ENCODE measurements at regions not wholly inside any gene's neighbourhood (a gene's known extent, or its start where the extent isn't known, plus 50 kb on each side); places are given as distances from the start of the nearest gene placed in this dataset.
"Not testable (repeated sequence)": the region's sequence is repeated elsewhere in the genome, so short reads cannot be mapped to it uniquely, and the experiment has no call there.

- H3K4me1 ChIP-seq (ENCODE audit: control insufficient read depth in 1 of 2, insufficient read depth in 2 of 2, low read length in 2 of 2), result peaks cover 6 to 19% of the 10 kb centered on the region in 2 donors
- no peaks in the 10 kb centered on the region for H3K36me3 ChIP-seq (ENCODE audit: control insufficient read depth in 1 of 2, insufficient read depth in 2 of 2, low read length in 2 of 2)
- no peak overlapping the region for H3K27ac ChIP-seq (ENCODE audit: low read depth, low read length)
- H3K27me3 ChIP-seq (ENCODE audit: control insufficient read depth in 1 of 2, insufficient read depth in 2 of 2, low read length in 2 of 2), result no peaks in the 10 kb centered on the region
- H3K9me3 ChIP-seq (ENCODE audit: control insufficient read depth in 1 of 2, low read length in 2 of 2), result no peaks in the 10 kb centered on the region
- H3K9ac ChIP-seq (ENCODE audit: low read depth in 1 of 2, low read length in 2 of 2), result no peak overlapping the region
- H3K4me3 ChIP-seq (ENCODE audit: low read depth in 1 of 2, low read length in 2 of 2), result no peak overlapping the region
Measured at GRCh38 chr1:55526716-55527115, 311.6 kb upstream of the USP24 start.

- no peaks in the 10 kb centered on the region for H3K36me3 ChIP-seq (ENCODE audit: control insufficient read depth in 1 of 2, insufficient read depth in 2 of 2, low read length in 2 of 2)
- H3K9me3 ChIP-seq (ENCODE audit: control insufficient read depth in 1 of 2, low read length in 2 of 2), result no peaks in the 10 kb centered on the region
- H3K4me3 ChIP-seq (ENCODE audit: low read depth in 1 of 2, low read length in 2 of 2), result no peak overlapping the region
- H3K27me3 ChIP-seq (ENCODE audit: control insufficient read depth in 1 of 2, insufficient read depth in 2 of 2, low read length in 2 of 2), result no peaks in the 10 kb centered on the region
- H3K27ac ChIP-seq (ENCODE audit: low read depth, low read length), result no peak overlapping the region
- H3K9ac ChIP-seq (ENCODE audit: low read depth in 1 of 2, low read length in 2 of 2), result no peak overlapping the region
- peaks cover 6 to 19% of the 10 kb centered on the region in 2 donors for H3K4me1 ChIP-seq (ENCODE audit: control insufficient read depth in 1 of 2, insufficient read depth in 2 of 2, low read length in 2 of 2)
Measured at GRCh38 chr1:55524006-55524405, 308.8 kb upstream of the USP24 start.

- Histone ChIP-seq H3K4me1 (ENCODE audit: control insufficient read depth in 1 of 2, insufficient read depth in 2 of 2, low read length in 2 of 2) (peaks cover 6 to 19% of the 10 kb centered on the region in 2 donors), H3K4me3 (ENCODE audit: low read depth in 1 of 2, low read length in 2 of 2) (no peak overlapping the region), H3K9me3 (ENCODE audit: control insufficient read depth in 1 of 2, low read length in 2 of 2) (no peaks in the 10 kb centered on the region), H3K27ac (ENCODE audit: low read depth, low read length) (no peak overlapping the region), H3K27me3 (ENCODE audit: control insufficient read depth in 1 of 2, insufficient read depth in 2 of 2, low read length in 2 of 2) (no peaks in the 10 kb centered on the region), H3K36me3 (ENCODE audit: control insufficient read depth in 1 of 2, insufficient read depth in 2 of 2, low read length in 2 of 2) (no peaks in the 10 kb centered on the region), H3K9ac (ENCODE audit: low read depth in 1 of 2, low read length in 2 of 2) (no peak overlapping the region)
Measured at GRCh38 chr1:55522982-55523381, 307.8 kb upstream of the USP24 start.

GRCh38 chr1:55522353-55522903 is 307.3 kb upstream of the USP24 start:
- Histone ChIP-seq H3K36me3 (ENCODE audit: control insufficient read depth in 1 of 2, insufficient read depth in 2 of 2, low read length in 2 of 2) (no peaks in the 10 kb centered on the region), H3K4me1 (ENCODE audit: control insufficient read depth in 1 of 2, insufficient read depth in 2 of 2, low read length in 2 of 2) (peaks cover 6 to 15% of the 10 kb centered on the region in 2 donors), H3K27ac (ENCODE audit: low read depth, low read length) (no peak overlapping the region), H3K27me3 (ENCODE audit: control insufficient read depth in 1 of 2, insufficient read depth in 2 of 2, low read length in 2 of 2) (no peaks in the 10 kb centered on the region), H3K9ac (ENCODE audit: low read depth in 1 of 2, low read length in 2 of 2) (no peak overlapping the region), H3K9me3 (ENCODE audit: control insufficient read depth in 1 of 2, low read length in 2 of 2) (no peaks in the 10 kb centered on the region), H3K4me3 (ENCODE audit: low read depth in 1 of 2, low read length in 2 of 2) (no peak overlapping the region)

- H3K9ac ChIP-seq (ENCODE audit: low read depth in 1 of 2, low read length in 2 of 2), result no peak overlapping the region
- H3K27ac ChIP-seq (ENCODE audit: low read depth, low read length), result no peak overlapping the region
Measured at GRCh38 chr1:55520861-55521260, 305.7 kb upstream of the USP24 start.

GRCh38 chr1:55519937-55520683 is 304.9 kb upstream of the USP24 start:
- H3K9ac ChIP-seq (ENCODE audit: low read depth in 1 of 2, low read length in 2 of 2), result no peak overlapping the region
- H3K27me3 ChIP-seq (ENCODE audit: control insufficient read depth in 1 of 2, insufficient read depth in 2 of 2, low read length in 2 of 2), result no peaks in the 10 kb centered on the region
- H3K36me3 ChIP-seq (ENCODE audit: control insufficient read depth in 1 of 2, insufficient read depth in 2 of 2, low read length in 2 of 2), result no peaks in the 10 kb centered on the region
- H3K4me3 ChIP-seq (ENCODE audit: low read depth in 1 of 2, low read length in 2 of 2), result no peak overlapping the region
- no peak overlapping the region for H3K27ac ChIP-seq (ENCODE audit: low read depth, low read length)
- no peaks in the 10 kb centered on the region for H3K9me3 ChIP-seq (ENCODE audit: control insufficient read depth in 1 of 2, low read length in 2 of 2)
- H3K4me1 ChIP-seq (ENCODE audit: control insufficient read depth in 1 of 2, insufficient read depth in 2 of 2, low read length in 2 of 2), result peaks cover 6 to 7% of the 10 kb centered on the region in 2 donors

More at GRCh38 chr1:55520861-55521260, 305.7 kb upstream of the USP24 start:
- Histone ChIP-seq H3K9me3 (ENCODE audit: control insufficient read depth in 1 of 2, low read length in 2 of 2) (no peaks in the 10 kb centered on the region), H3K36me3 (ENCODE audit: control insufficient read depth in 1 of 2, insufficient read depth in 2 of 2, low read length in 2 of 2) (no peaks in the 10 kb centered on the region), H3K27me3 (ENCODE audit: control insufficient read depth in 1 of 2, insufficient read depth in 2 of 2, low read length in 2 of 2) (no peaks in the 10 kb centered on the region), H3K4me1 (ENCODE audit: control insufficient read depth in 1 of 2, insufficient read depth in 2 of 2, low read length in 2 of 2) (peaks cover 6 to 7% of the 10 kb centered on the region in 2 donors), H3K4me3 (ENCODE audit: low read depth in 1 of 2, low read length in 2 of 2) (no peak overlapping the region)

GRCh38 chr1:55519276-55519675 is 304.1 kb upstream of the USP24 start:
- Histone ChIP-seq H3K27me3 (ENCODE audit: control insufficient read depth in 1 of 2, insufficient read depth in 2 of 2, low read length in 2 of 2) (no peaks in the 10 kb centered on the region), H3K4me3 (ENCODE audit: low read depth in 1 of 2, low read length in 2 of 2) (no peak overlapping the region), H3K9me3 (ENCODE audit: control insufficient read depth in 1 of 2, low read length in 2 of 2) (no peaks in the 10 kb centered on the region), H3K36me3 (ENCODE audit: control insufficient read depth in 1 of 2, insufficient read depth in 2 of 2, low read length in 2 of 2) (no peaks in the 10 kb centered on the region), H3K9ac (ENCODE audit: low read depth in 1 of 2, low read length in 2 of 2) (no peak overlapping the region), H3K27ac (ENCODE audit: low read depth, low read length) (no peak overlapping the region), H3K4me1 (ENCODE audit: control insufficient read depth in 1 of 2, insufficient read depth in 2 of 2, low read length in 2 of 2) (peaks cover 6 to 7% of the 10 kb centered on the region in 2 donors)

GRCh38 chr1:55517036-55517435 is 301.9 kb upstream of the USP24 start:
- H3K4me1 ChIP-seq (ENCODE audit: control insufficient read depth in 1 of 2, insufficient read depth in 2 of 2, low read length in 2 of 2), result no peaks in the 10 kb centered on the region
- H3K36me3 ChIP-seq (ENCODE audit: control insufficient read depth in 1 of 2, insufficient read depth in 2 of 2, low read length in 2 of 2), result no peaks in the 10 kb centered on the region
- no peaks in the 10 kb centered on the region for H3K9me3 ChIP-seq (ENCODE audit: control insufficient read depth in 1 of 2, low read length in 2 of 2)
- no peak overlapping the region for H3K4me3 ChIP-seq (ENCODE audit: low read depth in 1 of 2, low read length in 2 of 2)
- no peak overlapping the region for H3K27ac ChIP-seq (ENCODE audit: low read depth, low read length)
- H3K9ac ChIP-seq (ENCODE audit: low read depth in 1 of 2, low read length in 2 of 2), result no peak overlapping the region
- H3K27me3 ChIP-seq (ENCODE audit: control insufficient read depth in 1 of 2, insufficient read depth in 2 of 2, low read length in 2 of 2), result no peaks in the 10 kb centered on the region

- H3K36me3 ChIP-seq (ENCODE audit: control insufficient read depth in 1 of 2, insufficient read depth in 2 of 2, low read length in 2 of 2); H3K27ac ChIP-seq (ENCODE audit: low read depth, low read length); H3K27me3 ChIP-seq (ENCODE audit: control insufficient read depth in 1 of 2, insufficient read depth in 2 of 2, low read length in 2 of 2); H3K4me1 ChIP-seq (ENCODE audit: control insufficient read depth in 1 of 2, insufficient read depth in 2 of 2, low read length in 2 of 2); H3K9ac ChIP-seq (ENCODE audit: low read depth in 1 of 2, low read length in 2 of 2); H3K9me3 ChIP-seq (ENCODE audit: control insufficient read depth in 1 of 2, low read length in 2 of 2); H3K4me3 ChIP-seq (ENCODE audit: low read depth in 1 of 2, low read length in 2 of 2): not testable (repeated sequence)
Measured at GRCh38 chr1:55514571-55514970, 299.4 kb upstream of the USP24 start.

- Histone ChIP-seq H3K27ac (ENCODE audit: low read depth, low read length) (no peak overlapping the region), H3K4me3 (ENCODE audit: low read depth in 1 of 2, low read length in 2 of 2) (no peak overlapping the region), H3K27me3 (ENCODE audit: control insufficient read depth in 1 of 2, insufficient read depth in 2 of 2, low read length in 2 of 2) (peaks cover 0 to 3% of the 10 kb centered on the region in 2 donors), H3K9ac (ENCODE audit: low read depth in 1 of 2, low read length in 2 of 2) (no peak overlapping the region), H3K9me3 (ENCODE audit: control insufficient read depth in 1 of 2, low read length in 2 of 2) (no peaks in the 10 kb centered on the region), H3K4me1 (ENCODE audit: control insufficient read depth in 1 of 2, insufficient read depth in 2 of 2, low read length in 2 of 2) (no peaks in the 10 kb centered on the region), H3K36me3 (ENCODE audit: control insufficient read depth in 1 of 2, insufficient read depth in 2 of 2, low read length in 2 of 2) (no peaks in the 10 kb centered on the region)
Measured at GRCh38 chr1:55512466-55512865, 297.3 kb upstream of the USP24 start.
